HEK293T (cell line): ENCODE measurements at regions not wholly inside any gene's neighbourhood (a gene's known extent, or its start where the extent isn't known, plus 50 kb on each side); places are given as distances from the start of the nearest gene placed in this dataset.

Experiments used
- CTCF ChIA-PET: fragments of 350-600 bp; formaldehyde crosslinking; extraction: SDS; loops from one replicate; lab custom pipeline; 2021; ENCODE audit warnings: antibody characterized with exemption, inconsistent platforms; lab: Yijun Ruan, JAX
- POLR2A ChIA-PET: fragments of 350-600 bp; formaldehyde crosslinking; extraction: SDS; loops from one replicate; lab custom pipeline; 2020; ENCODE audit warnings: antibody characterized with exemption, inconsistent platforms; lab: Yijun Ruan, JAX
- DNase-seq: peaks from one replicate; pipeline ENCODE4 v3.0.0; 2012; ENCODE audit warnings: mixed read lengths; ENCODE audit errors: extremely low spot score
- ARNT ChIP-seq: fragments of 450-650 bp; IDR thresholded peaks from 2 replicates; pipeline ENCODE4 v1.6.1; 2017; ENCODE audit warnings: mild to moderate bottlenecking
- BHLHE40 ChIP-seq: fragments of 450-650 bp; IDR thresholded peaks from 2 replicates; pipeline ENCODE4 v1.6.1; 2016; ENCODE audit warnings: mild to moderate bottlenecking, moderate library complexity, borderline replicate concordance
- CTBP1 ChIP-seq: fragments of 450-650 bp; IDR thresholded peaks from 2 replicates; pipeline ENCODE4 v1.6.1; 2016; ENCODE audit warnings: borderline replicate concordance
- ELF4 ChIP-seq: fragments of 450-650 bp; IDR thresholded peaks from 2 replicates; pipeline ENCODE4 v1.6.1; 2017; ENCODE audit warnings: antibody characterized with exemption
- FOXA1 ChIP-seq: fragments of 450-650 bp; IDR thresholded peaks from 2 replicates; pipeline ENCODE4 v1.6.1; 2016; ENCODE audit warnings: mild to moderate bottlenecking
- FOXK2 ChIP-seq: fragments of 450-650 bp; IDR thresholded peaks from 2 replicates; pipeline ENCODE4 v1.6.1; 2016; ENCODE audit warnings: mild to moderate bottlenecking
- FOXM1 ChIP-seq: fragments of 450-650 bp; IDR thresholded peaks from 2 replicates; pipeline ENCODE4 v1.6.1; 2017; ENCODE audit warnings: mild to moderate bottlenecking, borderline replicate concordance
- HDGF ChIP-seq: fragments of 450-650 bp; IDR thresholded peaks from 2 replicates; pipeline ENCODE4 v1.6.1; 2017; ENCODE audit warnings: antibody characterized with exemption, borderline replicate concordance
- L3MBTL2 ChIP-seq: fragments of 450-650 bp; conservative IDR thresholded peaks from 2 replicates; pipeline ENCODE4 v1.6.1; 2016; ENCODE audit warnings: mild to moderate bottlenecking
- LEF1 ChIP-seq: fragments of 450-650 bp; IDR thresholded peaks from 2 replicates; pipeline ENCODE4 v1.6.1; 2017; ENCODE audit warnings: mild to moderate bottlenecking, borderline replicate concordance
- NFRKB ChIP-seq: fragments of 450-650 bp; IDR thresholded peaks from 2 replicates; pipeline ENCODE4 v1.6.1; 2016; ENCODE audit warnings: mild to moderate bottlenecking, moderate library complexity
- SP1 ChIP-seq: fragments of 450-650 bp; IDR thresholded peaks from 2 replicates; pipeline ENCODE4 v1.6.1; 2017
- SUZ12 ChIP-seq: fragments of 450-650 bp; IDR thresholded peaks from 2 replicates; pipeline ENCODE4 v1.6.1; 2016; ENCODE audit warnings: mild to moderate bottlenecking
- TARDBP ChIP-seq: fragments of 450-650 bp; IDR thresholded peaks from 2 replicates; pipeline ENCODE4 v1.6.1; 2016
- ZNF384 ChIP-seq: fragments of 450-650 bp; IDR thresholded peaks from 2 replicates; pipeline ENCODE4 v1.6.1; 2016
- TF ChIP-seq, protein P1 (sequence below): fragments of 450-650 bp; IDR thresholded peaks from 2 replicates; pipeline ENCODE4 v1.6.1; 2016

DNA sequence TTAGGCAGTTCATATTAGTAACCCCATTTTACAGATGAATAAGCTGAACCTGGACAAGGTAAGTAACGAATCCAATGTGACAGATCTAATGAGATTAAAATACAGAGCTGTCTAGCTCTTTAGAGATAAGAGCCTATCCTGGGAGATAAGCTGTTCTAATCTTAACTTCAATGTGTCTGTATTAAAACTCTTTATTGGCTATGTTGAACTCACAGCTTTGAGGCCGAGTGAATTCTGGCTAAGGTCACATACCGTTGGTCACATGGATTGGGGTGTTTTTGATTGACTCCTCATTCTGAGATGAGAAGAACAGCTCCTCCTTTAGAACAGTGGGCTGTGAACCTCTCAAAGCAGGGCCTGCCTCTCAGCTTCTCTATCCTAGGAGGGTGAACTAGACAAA, 113.4 kb upstream of the EEPD1 start:
- ChIA-PET CTCF (no interaction called here), POLR2A (no interaction called here)
- DNase-seq = no peak
- TF ChIP-seq SUZ12 (no peak), HDGF (no peak), FOXM1 (no peak), FOXA1 (no peak), FOXK2 (no peak), ZNF384 (no peak), SP1 (no peak), BHLHE40 (no peak), L3MBTL2 (no peak), CTBP1 (no peak), TARDBP (no peak), NFRKB (no peak), LEF1 (no peak)
- TF ChIP-seq, protein P1, sequence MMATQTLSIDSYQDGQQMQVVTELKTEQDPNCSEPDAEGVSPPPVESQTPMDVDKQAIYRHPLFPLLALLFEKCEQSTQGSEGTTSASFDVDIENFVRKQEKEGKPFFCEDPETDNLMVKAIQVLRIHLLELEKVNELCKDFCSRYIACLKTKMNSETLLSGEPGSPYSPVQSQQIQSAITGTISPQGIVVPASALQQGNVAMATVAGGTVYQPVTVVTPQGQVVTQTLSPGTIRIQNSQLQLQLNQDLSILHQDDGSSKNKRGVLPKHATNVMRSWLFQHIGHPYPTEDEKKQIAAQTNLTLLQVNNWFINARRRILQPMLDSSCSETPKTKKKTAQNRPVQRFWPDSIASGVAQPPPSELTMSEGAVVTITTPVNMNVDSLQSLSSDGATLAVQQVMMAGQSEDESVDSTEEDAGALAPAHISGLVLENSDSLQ = no peak

DNA sequence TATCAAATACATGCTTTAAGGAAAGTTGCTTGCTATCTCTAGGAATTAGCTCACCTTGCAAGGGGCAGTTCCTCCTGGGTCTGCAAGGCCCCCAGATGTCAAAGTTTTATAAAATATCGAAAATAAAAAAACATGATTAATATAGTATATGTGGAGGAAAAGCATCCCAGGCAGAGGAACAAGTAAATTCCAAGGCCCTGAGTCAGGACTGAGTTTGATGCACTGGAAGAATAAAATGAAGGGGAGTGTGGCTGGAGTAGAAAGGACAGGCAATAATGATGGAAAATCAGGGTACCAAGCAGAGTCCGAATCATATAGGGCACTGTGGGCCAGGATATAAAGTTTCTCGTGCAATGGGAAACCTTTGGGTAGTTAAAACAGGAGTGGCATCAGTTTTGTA, 112.4 kb upstream of the EEPD1 start:
- no peak for DNase-seq
- TF ChIP-seq HDGF = no peak
- TF ChIP-seq FOXK2 = no peak
- TF ChIP-seq L3MBTL2 = no peak
- TF ChIP-seq SP1 = no peak
- no peak for TF ChIP-seq FOXA1
- no peak for TF ChIP-seq LEF1
- TF ChIP-seq SUZ12 = no peak
- no peak for TF ChIP-seq ELF4
- TF ChIP-seq, protein P1 = no peak
- TF ChIP-seq TARDBP = no peak
- TF ChIP-seq CTBP1 = no peak
- TF ChIP-seq FOXM1 = no peak
- TF ChIP-seq NFRKB = no peak
- no peak for TF ChIP-seq ZNF384
- POLR2A ChIA-PET = no interaction called here
- CTCF ChIA-PET = no interaction called here

DNA sequence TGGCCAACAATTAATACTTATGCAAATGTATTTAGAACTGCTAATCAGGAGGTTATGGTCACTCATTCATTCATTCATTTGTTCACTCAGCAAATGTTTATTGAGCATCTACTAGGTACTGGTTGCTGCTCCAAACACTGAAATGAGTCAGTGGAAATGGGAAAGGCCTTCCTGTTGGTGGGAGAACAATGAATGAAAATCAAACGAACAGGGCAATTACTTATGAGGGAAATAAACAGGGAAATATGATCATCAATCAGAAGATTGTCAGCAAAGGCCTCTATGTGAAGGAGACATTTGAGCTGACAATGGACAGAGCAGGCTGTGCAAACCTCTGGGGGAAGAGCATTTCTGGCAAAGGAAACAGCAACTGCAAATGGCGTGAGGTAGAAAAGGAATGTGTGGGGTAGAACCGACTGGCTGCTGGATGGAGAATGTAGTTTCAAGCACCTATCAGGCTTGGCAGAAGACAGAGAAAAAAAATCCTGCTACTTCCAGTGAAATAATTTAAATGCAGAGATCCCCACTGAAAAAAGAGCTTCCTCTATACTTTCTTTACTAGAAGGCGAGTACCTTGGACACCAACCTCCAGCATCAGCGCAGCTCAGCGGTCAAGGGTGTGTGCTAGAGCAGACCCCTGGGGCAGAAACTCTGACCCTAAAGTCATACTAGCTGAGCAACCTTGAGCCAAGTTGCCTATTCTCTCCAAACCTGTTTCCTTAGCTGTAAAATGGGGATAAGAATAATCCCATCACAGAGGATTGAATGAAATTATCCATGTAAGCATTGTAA, 108.8 kb upstream of the EEPD1 start:
- no peak for TF ChIP-seq SP1
- TF ChIP-seq BHLHE40 = no peak
- no peak for TF ChIP-seq L3MBTL2
- TF ChIP-seq HDGF = no peak
- no peak for TF ChIP-seq FOXM1
- TF ChIP-seq TARDBP = no peak
- no peak for TF ChIP-seq LEF1
- no peak for TF ChIP-seq FOXK2
- TF ChIP-seq ELF4 = no peak
- TF ChIP-seq ZNF384 = no peak
- TF ChIP-seq ARNT = no peak
- ChIA-PET POLR2A (no interaction called here), CTCF (interaction anchor here (0.6 kb wide), 1 partner anchor 127 kb away, joined by 3 read pairs; no protein-coding TSS in a partner anchor)
- no peak for DNase-seq

DNA sequence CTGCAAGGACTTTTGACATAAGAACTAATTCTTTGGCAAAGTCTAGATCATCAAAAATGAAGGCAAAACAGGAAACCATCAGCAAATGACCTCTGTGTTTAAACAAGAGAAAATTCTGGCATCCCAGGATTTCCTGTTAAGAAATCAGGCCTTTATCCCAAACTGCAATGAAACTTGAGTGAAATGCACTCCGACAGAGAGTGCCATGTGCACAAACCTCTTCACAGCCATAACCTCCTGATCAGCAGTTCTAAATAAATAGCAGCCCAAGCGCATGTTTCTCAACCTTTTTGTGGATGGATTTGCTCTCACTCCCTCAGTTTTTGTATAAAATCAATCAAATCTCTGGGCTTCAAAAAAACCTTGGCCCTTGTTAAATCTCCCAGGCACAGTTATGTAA, 107.7 kb upstream of the EEPD1 start:
- ChIA-PET POLR2A (no interaction called here), CTCF (no interaction called here)
- TF ChIP-seq FOXA1 = no peak
- no peak for TF ChIP-seq LEF1
- no peak for TF ChIP-seq ZNF384
- TF ChIP-seq SP1 = no peak
- TF ChIP-seq, protein P1 = no peak
- no peak for TF ChIP-seq NFRKB
- TF ChIP-seq ELF4 = no peak
- TF ChIP-seq ARNT = no peak
- TF ChIP-seq FOXM1 = no peak
- no peak for TF ChIP-seq FOXK2
- TF ChIP-seq L3MBTL2 = no peak
- TF ChIP-seq HDGF = no peak
- TF ChIP-seq CTBP1 = no peak
- no peak for TF ChIP-seq SUZ12
- TF ChIP-seq TARDBP = no peak
- no peak for DNase-seq

DNA sequence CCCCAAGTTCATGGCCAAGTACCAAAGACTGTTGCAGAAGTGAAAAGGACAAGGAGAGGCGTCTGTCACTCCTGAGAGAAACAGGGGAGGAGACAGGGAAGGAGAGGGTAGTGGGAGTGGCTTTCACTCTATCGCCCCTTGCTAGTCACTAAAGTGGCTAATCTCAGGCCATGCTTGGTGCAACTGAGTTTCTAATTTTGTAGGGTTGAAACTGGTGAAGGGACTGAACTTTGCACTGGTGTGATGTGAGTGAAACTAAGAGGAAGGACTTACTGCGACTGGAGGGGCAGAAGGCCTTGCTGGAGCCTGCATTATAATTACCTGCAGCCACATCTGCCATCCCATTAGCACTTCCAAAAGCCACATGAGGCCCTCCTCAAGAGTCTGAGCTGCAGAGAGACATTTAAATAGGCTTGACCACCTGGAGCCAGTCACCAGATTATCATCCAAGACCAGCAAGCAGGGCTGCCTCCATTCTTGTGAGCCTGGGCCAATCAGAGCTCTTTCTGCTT, 107.2 kb upstream of the EEPD1 start:
- ChIA-PET POLR2A (no interaction called here), CTCF (no interaction called here)
- TF ChIP-seq ELF4 (no peak), TARDBP (no peak), SP1 (no peak), ARNT (no peak), ZNF384 (no peak), CTBP1 (no peak), HDGF (no peak), L3MBTL2 (no peak), FOXA1 (no peak), BHLHE40 (no peak), SUZ12 (no peak), NFRKB (no peak), FOXK2 (no peak), FOXM1 (no peak), LEF1 (no peak)
- TF ChIP-seq, protein P1 = no peak
- DNase-seq = no peak
